NCI-H2227 (cell line): ENCODE measurements at regions not wholly inside any gene's neighbourhood (a gene's known extent, or its start where the extent isn't known, plus 50 kb on each side); places are given as distances from the start of the nearest gene placed in this dataset.
"Not testable (repeated sequence)": the region's sequence is repeated elsewhere in the genome, so short reads cannot be mapped to it uniquely, and the experiment has no call there.

Experiments
- DNase-seq: peaks from one replicate; lab custom pipeline; 2025; ENCODE audit not compliant: unreplicated experiment; lab: John Stamatoyannopoulos, UW

DNA sequence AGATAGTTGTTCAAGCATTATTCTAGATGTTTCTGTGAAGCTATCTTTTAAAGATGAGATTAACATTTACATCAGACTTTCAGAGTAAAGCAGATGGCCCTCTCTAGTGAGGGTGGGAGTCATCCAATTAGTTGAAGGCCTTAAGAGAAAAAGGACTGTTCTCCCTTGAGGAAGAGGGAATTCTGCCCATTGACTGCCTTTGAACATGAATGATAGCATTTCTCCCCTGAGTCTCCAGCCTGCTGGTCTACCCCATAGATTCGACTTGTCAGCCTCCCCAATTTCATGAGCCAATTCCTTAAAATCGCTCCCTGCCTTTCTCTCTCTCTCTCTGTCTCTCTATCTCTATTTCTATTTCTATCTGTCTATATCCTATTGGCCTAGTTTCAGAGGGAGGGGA lies 115.5 kb downstream of the EBLN2 start:
- no peak for DNase-seq

DNA sequence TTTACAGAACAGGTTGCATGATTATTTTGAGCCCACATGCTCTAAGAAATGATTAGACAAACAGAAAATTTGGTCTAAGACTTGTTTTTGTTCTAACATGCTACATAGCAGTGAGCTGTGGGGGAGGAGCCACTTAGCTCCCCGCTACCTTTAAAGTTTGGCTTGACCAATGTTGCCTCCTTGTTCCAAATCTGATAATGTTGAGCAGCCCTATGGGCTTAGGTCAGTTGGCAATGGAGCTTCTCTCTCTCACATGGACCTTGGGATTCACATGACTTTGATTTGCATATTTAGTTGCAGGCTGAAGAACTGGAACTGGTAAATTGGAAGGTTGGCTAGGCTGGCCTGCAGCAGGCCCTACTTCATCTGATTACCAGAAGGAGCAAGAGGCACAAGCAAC lies 116.4 kb downstream of the EBLN2 start:
- DNase-seq: no peak

DNA sequence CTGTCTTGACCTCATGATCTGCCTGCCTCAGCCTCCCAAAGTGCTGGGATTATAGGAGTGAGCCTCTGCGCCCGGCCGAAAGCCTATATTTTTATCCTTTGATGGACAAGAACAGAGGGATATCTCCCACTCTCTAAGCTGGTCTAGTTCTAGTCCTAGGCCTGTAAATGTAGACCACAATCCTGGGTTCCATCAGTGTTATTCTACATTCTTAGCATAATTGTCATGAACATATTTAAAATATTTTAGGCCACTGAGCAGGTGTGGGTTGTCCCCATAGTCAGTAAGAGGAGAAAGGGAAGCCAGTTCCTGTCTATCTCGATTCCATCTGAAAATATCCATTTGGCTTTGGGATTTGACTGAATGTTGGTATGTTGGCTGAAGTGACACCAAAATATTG lies 118.1 kb downstream of the EBLN2 start:
- no peak for DNase-seq

DNA sequence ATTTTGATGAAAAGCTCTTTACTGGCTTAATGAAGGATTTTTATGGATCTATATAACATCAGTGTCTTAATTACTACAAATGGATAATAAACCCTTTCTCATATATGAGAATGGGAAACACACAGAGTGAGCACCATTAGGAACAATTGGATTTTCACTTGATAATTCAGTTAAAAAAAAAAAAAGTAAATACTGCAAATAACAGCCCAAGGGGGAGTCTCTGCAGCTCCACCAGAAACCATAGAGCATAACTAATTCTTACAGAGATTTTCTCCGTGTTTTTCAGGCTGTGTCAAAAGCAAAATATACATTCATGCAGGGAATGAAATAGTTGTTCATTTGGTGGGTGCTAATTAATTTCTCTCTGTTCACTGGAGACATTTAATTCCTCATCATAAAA lies 125.3 kb downstream of the EBLN2 start:
- no peak for DNase-seq

DNA sequence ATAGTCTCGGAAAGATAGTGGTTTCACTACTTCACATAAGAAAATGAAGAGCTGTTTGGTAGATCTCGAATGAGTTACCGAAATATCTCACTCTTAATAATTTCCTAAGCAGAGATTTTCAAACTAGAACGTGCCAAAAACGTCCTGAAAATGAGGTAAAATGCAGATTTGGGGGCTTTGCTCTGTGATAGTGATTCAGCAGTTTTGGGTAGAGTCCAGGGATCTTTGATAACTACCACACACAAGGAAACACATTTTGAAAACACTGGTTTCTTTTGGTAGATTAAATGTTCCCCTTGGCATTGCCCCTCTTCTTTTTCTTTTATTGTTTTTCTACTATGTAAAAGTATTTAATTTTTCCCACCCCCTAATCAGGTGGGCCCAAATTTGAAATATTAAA lies 125.9 kb downstream of the EBLN2 start:
- DNase-seq: no peak

DNA sequence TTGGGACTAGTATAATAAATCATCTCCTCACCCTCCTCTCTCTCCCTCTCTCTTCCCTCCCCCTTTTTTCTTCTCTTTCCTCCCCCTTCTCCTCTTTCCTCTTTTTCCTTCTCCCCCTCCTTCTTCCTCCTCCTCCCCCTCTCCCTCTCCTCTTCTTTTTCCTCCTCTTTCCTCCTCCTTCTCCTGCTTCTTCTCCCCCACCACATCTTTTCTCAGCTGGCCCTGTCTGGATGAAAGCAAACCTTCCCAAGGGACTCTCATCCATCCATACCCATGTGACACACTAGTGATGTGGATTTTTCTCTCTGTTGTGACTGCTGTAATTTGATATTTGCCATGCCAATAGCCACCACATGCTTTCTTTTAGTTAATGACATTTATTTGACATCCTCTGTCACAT lies 127.2 kb downstream of the EBLN2 start:
- DNase-seq: no peak

DNA sequence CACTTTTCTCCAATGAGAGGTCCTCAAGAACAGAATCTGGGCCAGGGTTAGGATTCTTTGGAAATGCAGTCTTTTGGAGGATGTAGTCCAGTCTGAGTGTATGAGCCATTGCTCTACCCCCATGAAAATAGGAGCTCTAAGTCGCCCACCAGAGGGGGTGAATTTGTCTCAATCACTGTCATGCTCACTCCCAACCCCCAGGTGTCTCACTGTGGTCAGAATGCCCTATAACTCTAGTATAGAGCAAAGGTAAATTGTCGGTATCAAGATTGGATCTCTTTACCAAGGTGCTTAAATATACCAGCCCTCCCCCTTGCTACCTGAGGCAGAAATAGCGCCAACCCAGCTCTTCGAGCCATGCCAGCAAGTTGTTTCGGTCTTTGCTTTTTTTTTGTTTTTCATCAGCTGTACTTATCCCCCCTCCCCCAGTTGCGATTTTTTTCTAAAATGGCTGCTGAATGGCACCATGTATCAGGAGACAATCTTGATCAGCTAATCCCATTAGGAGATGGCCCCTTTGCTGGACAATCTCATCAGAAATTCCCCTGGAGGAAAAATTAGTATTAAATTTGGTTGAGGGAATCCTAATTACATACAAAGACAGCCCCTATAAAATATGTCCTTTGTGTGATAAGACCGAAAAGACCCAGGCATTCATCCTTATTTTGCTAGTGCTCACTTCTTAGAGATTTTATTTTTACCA lies 130.7 kb downstream of the EBLN2 start:
- no peak for DNase-seq

DNA sequence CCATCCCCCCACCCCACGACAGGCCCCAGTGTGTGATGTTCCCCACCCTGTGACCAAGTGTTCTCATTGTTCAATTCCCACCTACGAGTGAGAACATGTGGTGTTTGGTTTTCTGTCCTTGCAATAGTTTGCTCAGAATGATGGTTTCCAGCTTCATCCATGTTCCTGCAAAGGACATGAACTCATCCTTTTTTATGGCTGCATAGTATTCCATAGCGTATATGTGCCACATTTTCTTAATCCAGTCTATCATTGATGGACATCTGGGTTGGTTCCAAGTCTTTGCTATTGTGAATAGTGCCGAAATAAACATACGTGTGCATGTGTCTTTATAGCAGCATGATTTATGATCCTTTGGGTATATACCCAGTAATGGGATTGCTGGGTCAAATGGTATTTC lies 132.5 kb downstream of the EBLN2 start:
- not testable (repeated sequence) for DNase-seq

DNA sequence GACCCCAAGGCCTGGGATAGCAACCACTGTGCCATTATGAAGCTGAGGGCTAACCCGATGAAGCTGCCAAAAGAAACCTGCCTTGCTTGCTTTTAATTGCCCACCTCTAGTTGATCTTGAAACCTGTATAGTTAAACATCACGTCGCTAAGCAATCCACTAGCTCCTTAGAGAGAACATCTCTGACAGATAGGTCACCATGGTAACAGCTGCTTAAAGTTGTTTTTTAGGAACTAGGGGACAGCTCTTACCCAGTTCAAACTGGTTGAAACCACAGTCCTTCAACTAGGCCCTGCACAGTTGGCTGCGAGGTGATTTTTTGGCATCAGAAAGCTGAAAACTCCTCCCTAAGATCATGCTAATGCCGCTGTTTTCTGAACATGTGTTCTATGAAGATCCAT lies 135.7 kb downstream of the EBLN2 start:
- no peak for DNase-seq

DNA sequence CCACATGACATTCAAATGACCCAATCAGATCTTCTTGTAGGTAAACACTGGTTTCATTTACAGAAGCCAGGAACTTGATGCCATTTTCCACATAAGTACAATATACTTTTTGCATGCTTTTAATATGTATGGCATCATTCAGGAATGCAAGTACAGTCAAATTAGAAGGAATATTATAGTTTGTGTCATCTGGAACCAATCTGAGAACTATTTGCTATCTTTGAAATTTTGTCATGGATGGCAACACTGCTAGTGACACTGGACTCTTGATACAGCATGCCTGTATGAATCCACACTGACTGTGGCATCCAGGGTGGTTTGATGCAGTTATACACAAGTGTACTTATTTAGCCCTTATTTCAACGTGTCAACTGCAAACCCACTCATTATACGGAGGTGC lies 141.6 kb downstream of the EBLN2 start:
- DNase-seq: no peak

DNA sequence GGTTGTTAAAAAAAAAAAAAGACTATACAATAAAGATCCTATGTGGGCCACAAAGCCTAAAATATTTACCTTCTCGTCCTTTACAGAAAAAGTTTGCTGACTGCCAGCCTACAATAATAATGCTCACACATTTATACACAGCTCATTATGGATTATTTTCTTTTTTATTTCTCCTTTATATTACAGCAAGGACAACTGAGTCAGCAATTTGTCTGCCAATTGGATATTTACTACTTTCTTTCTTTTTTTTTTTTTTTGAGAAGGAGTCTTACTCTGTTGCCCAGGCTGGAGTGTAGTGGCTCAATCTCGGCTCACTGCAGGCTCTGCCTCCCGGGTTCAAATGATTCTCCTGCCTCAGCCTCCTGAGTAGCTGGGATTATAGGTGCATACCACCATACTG lies 142.2 kb downstream of the EBLN2 start:
- no peak for DNase-seq

DNA sequence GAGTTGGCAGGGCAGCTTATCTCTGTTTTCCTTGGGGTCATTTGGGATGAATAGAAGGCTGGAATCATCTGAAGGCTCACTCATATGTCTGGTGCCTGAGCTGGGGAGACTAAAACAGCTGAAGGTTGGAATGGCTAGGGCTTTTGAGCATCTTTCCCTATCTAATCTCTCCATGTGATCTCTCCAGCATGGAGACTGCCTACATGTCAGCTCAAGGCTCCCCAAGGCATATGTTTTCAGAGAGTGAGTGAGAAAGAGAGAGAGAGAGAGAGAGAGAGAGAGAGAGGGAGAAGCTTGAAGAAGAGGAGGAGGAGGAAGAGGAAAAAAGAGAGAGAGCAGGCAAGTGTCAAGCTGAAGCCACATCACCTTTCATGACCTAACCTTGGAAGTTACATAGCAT lies 143.4 kb downstream of the EBLN2 start:
- no peak for DNase-seq

DNA sequence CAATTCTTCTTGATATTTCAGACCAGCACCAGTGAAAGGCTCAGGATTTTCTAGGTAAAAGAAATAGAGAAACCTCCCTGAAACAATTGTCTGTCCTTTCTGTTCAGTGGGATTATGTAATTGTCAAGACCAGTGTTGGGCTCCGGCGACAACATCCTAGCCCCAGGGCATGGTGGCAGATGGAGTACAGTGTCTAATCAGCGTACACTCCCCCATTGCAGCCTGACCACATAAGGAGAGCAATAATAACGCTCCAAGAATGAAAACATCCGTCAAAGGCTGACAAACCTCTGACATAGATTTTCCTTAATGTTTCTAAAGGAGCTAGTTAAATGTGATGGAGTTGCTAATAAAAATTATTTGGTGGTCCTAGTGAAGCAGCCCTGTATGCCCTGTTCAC lies 144.6 kb downstream of the EBLN2 start:
- no peak for DNase-seq

DNA sequence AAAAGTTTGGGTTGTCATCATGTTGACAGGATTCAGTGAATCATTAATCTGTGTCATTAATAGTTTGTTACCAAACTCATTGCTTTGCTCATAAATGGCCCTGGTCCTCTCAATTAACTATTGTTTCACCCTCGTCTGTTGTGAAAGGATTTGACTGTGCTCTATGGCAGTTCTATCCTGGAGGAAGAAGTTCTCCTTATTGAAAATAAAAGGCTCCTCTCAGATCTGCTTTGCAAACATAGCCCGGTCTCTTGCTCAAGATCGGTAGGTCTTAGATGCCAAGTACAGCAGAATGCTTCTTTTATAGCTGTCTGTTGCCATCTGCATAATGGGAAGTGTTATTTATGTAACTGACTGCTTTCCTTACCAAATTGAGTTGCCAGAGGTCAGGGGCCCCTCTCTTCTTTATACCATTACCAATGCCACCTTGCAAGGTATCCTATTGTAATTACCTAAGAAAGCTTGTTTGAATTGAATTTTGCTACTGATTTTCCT lies 146.5 kb downstream of the EBLN2 start:
- DNase-seq: no peak

DNA sequence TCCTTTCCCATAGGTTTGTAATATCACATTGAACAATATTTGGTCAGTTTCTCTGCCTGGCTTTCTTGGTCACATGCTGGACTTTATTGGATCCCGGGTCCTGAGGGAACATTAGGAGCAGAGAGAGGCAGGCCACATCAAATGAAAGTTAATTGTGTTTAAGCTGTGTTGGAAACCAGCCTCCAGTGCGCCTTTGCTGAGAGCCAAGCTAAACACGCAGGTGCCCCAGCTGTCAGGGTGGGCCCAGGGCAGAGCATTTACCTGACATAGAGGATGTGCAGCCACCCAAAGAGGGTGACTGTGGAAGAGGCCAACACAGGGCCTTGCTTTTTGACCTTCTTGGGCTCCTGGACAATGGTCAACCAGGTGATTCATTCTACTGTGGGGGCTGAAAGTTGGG lies 149.3 kb downstream of the EBLN2 start:
- DNase-seq: no peak

DNA sequence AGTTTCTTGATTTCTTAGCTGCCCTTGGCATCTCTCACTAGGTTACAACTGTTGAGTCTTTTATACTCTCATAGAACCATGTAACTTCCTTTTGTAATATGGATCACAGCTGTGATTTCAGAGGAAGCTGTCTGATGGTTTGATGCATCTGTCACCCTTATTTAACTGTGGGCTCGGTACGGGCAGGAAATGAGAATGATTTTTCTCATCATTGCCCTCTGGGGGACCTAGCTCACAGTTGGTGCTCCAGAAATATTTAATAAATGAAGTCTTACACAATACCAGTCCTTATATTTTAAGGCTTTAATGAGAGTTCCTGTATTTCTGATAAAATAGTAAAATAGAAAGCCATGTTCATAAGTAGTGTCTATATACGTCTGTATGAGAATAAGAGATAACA lies 151.2 kb downstream of the EBLN2 start:
- no peak for DNase-seq

DNA sequence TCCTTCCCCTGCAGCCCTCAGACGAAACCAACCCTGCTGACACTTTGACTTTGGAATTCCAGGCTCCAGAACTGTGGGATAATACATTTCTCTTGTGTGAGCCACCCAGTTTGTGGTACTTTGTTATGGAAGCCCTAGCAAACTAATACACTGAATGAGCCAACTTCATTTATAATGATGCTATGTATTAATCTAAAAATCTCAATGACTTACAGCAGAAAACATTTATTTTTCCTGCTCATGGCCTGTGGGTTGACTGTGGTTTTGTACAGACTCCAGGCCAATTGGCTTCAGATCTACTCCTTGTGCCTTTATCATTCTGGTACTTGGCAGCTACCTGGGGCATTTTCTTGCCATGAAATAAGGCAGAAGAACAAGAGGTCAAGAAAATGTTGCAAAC lies 152.4 kb downstream of the EBLN2 start:
- no peak for DNase-seq

DNA sequence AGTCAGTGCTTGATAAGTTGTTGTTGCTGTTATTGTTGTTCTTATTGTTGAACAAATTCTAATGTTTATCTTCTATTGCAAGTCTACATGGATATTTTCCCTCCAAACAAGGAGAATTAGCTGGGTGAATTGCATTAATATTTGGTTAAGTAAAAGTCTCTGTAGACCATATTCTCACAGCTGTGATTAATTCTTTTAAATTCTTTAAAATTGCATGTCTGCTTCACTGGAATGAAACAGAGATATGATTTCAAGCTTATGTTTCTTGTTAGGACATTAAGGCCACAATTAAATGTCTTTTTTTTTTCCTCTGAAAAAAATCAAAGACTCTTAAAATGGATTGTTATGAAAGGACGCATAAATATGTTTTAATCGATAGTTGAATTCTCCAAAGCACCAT lies 153.4 kb downstream of the EBLN2 start:
- no peak for DNase-seq

DNA sequence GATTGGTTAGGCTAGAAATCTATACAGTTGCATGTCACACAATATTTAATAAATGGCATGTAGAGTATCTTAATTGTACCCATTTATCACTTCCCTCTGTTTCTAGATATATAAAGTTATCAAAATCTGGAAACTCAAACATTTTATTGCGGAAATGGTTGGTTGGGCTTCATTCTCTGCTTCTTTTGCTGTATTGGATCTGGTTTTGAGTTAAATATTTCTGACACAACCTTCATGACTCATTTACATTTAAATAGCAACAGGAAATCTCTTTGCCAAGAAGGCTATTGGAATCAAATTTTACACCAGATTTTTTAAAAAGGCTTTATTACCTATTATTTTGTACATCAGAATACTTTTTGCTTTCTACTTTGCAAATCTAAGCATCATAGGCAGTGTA lies 153.8 kb downstream of the EBLN2 start:
- no peak for DNase-seq

DNA sequence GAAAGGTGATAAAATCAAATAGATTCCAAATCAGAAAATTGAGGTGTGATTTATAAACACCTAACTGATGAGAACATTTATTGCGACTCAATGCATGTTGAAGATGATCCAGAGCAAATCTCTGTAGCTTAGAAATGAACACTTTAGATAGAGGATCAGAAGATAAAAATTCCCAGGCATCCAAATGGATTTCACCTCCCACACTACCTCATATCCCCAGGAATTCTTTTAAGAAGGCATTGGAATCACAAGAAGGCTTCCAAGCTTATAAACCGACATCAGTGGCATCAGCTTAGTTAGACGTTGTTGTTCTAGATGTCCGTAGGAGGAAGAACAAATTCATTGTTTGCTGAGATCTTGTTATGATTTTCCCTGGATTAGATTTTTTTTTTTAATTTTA lies 154.4 kb downstream of the EBLN2 start:
- no peak for DNase-seq

DNA sequence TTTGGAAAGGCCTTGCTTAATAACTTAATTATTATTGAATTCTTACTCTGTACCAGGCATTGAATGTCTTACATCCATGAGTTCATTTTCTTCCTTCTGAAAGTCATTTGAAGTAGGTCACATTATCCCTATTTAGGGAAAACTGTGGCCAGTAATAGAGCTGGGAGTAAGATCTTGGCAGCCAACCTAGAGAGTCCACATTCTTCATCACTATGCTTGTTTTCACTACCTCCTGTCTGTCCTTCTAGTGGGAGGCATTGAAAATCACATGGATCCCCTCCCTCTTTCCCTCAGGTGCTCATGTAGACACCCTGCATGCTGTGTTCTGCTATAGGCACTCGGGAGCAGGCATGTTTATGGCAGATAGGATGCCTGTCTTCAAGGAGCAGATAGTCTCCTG lies 154.9 kb downstream of the EBLN2 start:
- no peak for DNase-seq

DNA sequence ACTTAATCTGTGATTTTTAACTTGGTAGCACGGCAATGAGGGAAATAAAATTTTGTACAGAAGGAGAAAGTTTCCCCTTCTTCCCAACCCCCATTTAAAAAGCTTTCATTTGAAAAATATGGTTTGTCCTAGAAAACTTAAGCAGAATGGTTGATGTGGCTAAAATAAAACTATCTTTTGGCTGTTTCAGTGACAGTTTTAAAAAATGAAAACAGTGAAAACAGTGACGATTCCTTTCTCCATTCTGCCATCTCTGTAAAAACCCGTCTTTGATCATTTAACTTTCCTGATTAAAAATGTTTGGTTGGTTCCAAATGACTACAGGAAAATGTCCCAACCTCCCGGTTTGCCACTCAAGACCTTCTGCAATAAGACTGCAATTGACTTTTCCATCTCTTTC lies 160.7 kb downstream of the EBLN2 start:
- DNase-seq: no peak

DNA sequence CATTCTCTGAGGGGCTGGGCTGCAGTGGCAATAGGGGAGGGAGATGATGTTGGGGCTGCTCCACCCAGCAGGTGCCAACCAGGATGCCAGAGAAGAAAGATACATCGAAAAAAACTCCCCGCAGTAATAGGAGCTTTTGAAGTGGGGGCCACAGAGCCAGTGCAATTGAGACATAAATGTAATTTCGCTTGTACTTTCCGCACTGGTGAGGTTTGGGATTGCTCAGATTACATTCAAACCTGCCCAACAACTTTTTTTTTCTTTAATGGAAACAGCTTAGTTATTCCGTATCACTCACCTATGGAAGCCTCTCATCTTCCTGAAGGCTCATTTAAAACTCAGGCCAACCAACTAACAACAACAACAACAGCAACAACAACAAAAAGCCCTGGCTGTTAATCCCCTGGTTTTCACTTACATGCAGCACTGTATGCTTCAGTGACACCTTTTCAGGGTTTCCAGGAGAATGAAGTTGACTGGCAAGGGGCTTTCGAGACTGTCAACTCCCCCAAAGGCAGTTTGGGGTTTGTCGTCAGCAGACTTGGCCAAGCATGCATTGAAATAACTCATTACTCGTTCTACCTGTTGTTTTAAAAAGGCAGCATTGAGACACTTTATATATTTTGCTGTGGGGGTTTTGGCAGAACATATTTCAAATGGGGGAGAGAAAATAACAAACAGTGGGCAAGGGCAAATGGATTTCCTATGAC lies 163.8 kb downstream of the EBLN2 start:
- no peak for DNase-seq
